ENCODE measurements at regions not wholly inside any gene's neighbourhood (a gene's known extent, or its start where the extent isn't known, plus 50 kb on each side); places are given as distances from the start of the nearest gene placed in this dataset.
"Not testable (repeated sequence)": the region's sequence is repeated elsewhere in the genome, so short reads cannot be mapped to it uniquely, and the experiment has no call there.

- no peak for DNase-seq
Observed at GRCh38 chr12:25382311-25383106, 131.8 kb upstream of the KRAS start.

GRCh38 chr12:25377469-25378177 lies 126.9 kb upstream of the KRAS start:
- no peak for DNase-seq

- no peak for DNase-seq
Observed at GRCh38 chr12:25376985-25377384, 126.3 kb upstream of the KRAS start.

GRCh38 chr12:25376407-25376806 lies 125.7 kb upstream of the KRAS start:
- DNase-seq, result no peak

- DNase-seq, result no peak
Observed at GRCh38 chr12:25372969-25373817, 122.5 kb upstream of the KRAS start.

- no peak for DNase-seq
Observed at GRCh38 chr12:25372002-25372401, 121.3 kb upstream of the KRAS start.

GRCh38 chr12:25368557-25368956 lies 117.8 kb upstream of the KRAS start:
- no peak for DNase-seq

- DNase-seq, result no peak
Observed at GRCh38 chr12:25366122-25366521, 115.4 kb upstream of the KRAS start.

GRCh38 chr12:25365340-25365730 lies 114.6 kb upstream of the KRAS start:
- DNase-seq, result no peak

GRCh38 chr12:25364529-25365339 lies 114.0 kb upstream of the KRAS start:
- DNase-seq, result no peak

- DNase-seq, result no peak
Observed at GRCh38 chr12:25362646-25363045, 111.9 kb upstream of the KRAS start.

GRCh38 chr12:25361511-25361910 lies 110.8 kb upstream of the KRAS start:
- no peak for DNase-seq

- no peak for DNase-seq
Observed at GRCh38 chr12:25357595-25357994, 106.9 kb upstream of the KRAS start.

GRCh38 chr12:25352942-25353341 lies 102.2 kb upstream of the KRAS start:
- not testable (repeated sequence) for DNase-seq

GRCh38 chr12:25352083-25352918 lies 101.6 kb upstream of the KRAS start:
- DNase-seq, result no peak

- no peak for DNase-seq
Observed at GRCh38 chr12:25348593-25348895, 97.8 kb upstream of the KRAS start.

GRCh38 chr12:25347716-25348592 lies 97.2 kb upstream of the KRAS start:
- DNase-seq, result no peak

- DNase-seq, result not testable (repeated sequence)
Observed at GRCh38 chr12:25341877-25342276, 91.1 kb upstream of the KRAS start.

GRCh38 chr12:25337916-25338315 lies 87.2 kb upstream of the KRAS start:
- no peak for DNase-seq

GRCh38 chr12:25332143-25332542 lies 81.4 kb upstream of the KRAS start:
- no peak for DNase-seq

Measured in NCI-H1694 (cell line).